Activated T-helper 17 cell treated with anti-CD3 and anti-CD28 coated beads, Interleukin-2, amount 50 U/mL, for 72 hours (primary cell): ENCODE measurements at regions not wholly inside any gene's neighbourhood (a gene's known extent, or its start where the extent isn't known, plus 50 kb on each side); places are given as distances from the start of the nearest gene placed in this dataset.
"Not testable (repeated sequence)": the region's sequence is repeated elsewhere in the genome, so short reads cannot be mapped to it uniquely, and the experiment has no call there.

Experiments
- ATAC-seq: fragments of 150-1000 bp; cut with Tn5 transposase; replicated peaks from 2 replicates; pipeline ENCODE4 v1.10.0; 2021; ENCODE audit warnings: mild to moderate bottlenecking, moderate library complexity
- H3K27ac Mint-ChIP-seq: one replicate; pipeline ENCODE4 v1.8.0; 2022; ENCODE audit warnings: mixed read lengths
- H3K27me3 Mint-ChIP-seq: one replicate; pipeline ENCODE4 v1.8.0; 2022; ENCODE audit warnings: mixed read lengths
- H3K36me3 Mint-ChIP-seq: one replicate; pipeline ENCODE4 v1.8.0; 2022; ENCODE audit warnings: low read depth, mild to moderate bottlenecking, mixed read lengths
- H3K4me1 Mint-ChIP-seq: one replicate; pipeline ENCODE4 v1.8.0; 2022; ENCODE audit warnings: mixed read lengths
- H3K4me3 Mint-ChIP-seq: one replicate; pipeline ENCODE4 v1.8.0; 2022; ENCODE audit warnings: mild to moderate bottlenecking, mixed read lengths
- H3K9me3 Mint-ChIP-seq: one replicate; pipeline ENCODE4 v1.8.0; 2022; ENCODE audit warnings: mixed read lengths

DNA sequence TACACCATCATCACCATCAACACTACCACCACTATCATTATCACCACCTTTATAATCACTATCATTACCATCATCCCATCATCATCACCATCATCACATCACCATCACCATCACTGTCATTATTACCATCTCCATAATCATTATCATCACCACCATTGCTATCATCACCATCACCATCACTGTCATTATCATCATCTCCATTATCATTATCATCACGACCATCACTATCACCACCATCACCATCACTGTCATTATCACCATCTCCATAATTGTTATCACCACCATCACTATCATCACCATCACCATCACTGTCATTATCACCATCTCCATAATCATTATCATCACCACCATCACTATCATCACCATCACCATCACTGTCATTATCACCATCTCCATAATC, 279.6 kb upstream of the HS6ST1 start:
- not testable (repeated sequence) for H3K27ac Mint-ChIP-seq, H3K9me3 Mint-ChIP-seq, H3K4me1 Mint-ChIP-seq, H3K27me3 Mint-ChIP-seq, ATAC-seq, H3K36me3 Mint-ChIP-seq, H3K4me3 Mint-ChIP-seq

GRCh38 chr2:128598862-128599441, 280.3 kb upstream of the HS6ST1 start:
- Mint-ChIP-seq H3K4me3 (no peak overlapping the region), H3K27ac (no peak overlapping the region), H3K36me3 (no peaks in the 10 kb centered on the region), H3K4me1 (no peaks in the 10 kb centered on the region), H3K9me3 (no peaks in the 10 kb centered on the region), H3K27me3 (no peaks in the 10 kb centered on the region)
- no peak for ATAC-seq

GRCh38 chr2:128599700-128600099, 281.0 kb upstream of the HS6ST1 start:
- H3K27me3 Mint-ChIP-seq, result no peaks in the 10 kb centered on the region
- no peaks in the 10 kb centered on the region for H3K9me3 Mint-ChIP-seq
- no peak overlapping the region for H3K4me3 Mint-ChIP-seq
- no peaks in the 10 kb centered on the region for H3K4me1 Mint-ChIP-seq
- ATAC-seq, result no peak
- no peaks in the 10 kb centered on the region for H3K36me3 Mint-ChIP-seq
- no peak overlapping the region for H3K27ac Mint-ChIP-seq

- Mint-ChIP-seq H3K36me3 (no peaks in the 10 kb centered on the region), H3K27me3 (no peaks in the 10 kb centered on the region), H3K4me1 (no peaks in the 10 kb centered on the region), H3K4me3 (no peak overlapping the region), H3K27ac (no peak overlapping the region), H3K9me3 (no peaks in the 10 kb centered on the region)
- no peak for ATAC-seq
Measured at GRCh38 chr2:128600581-128601297, 282.1 kb upstream of the HS6ST1 start.

GRCh38 chr2:128601298-128602037, 282.8 kb upstream of the HS6ST1 start:
- Mint-ChIP-seq H3K4me1 (no peaks in the 10 kb centered on the region), H3K36me3 (no peaks in the 10 kb centered on the region), H3K27ac (no peak overlapping the region), H3K27me3 (no peaks in the 10 kb centered on the region), H3K9me3 (no peaks in the 10 kb centered on the region), H3K4me3 (no peak overlapping the region)
- ATAC-seq, result no peak

DNA sequence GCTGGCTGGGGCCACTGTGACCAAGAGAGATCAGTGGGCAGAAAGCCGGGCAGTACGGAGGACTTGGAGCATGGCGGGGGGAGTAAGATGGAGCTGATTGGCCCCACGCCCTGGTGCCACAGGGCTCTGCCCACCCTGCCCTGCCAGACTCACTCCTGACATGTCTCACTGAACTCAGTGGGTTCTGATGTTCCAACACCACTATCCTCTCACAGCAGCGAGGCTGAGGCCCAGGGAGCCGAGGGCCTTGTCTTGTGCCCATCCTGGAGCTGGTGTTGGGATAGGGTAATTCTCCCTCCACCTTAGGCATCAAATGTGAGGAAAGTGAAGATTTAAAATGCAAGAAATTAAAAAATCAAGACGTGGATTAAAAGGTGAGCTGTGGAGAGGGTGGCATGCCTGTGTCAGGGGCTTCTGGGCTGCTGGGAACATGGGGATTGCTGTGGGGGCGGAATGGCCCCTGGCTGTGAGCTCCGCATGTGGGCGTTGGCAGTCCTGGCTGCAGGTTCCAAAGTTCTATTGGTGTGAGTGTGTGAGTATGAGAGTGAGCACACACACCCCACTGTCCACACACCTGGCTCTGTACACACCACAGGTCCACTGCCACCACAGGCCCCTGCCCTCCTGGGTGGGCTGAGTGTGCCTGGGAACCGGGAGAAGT, 283.5 kb upstream of the HS6ST1 start:
- Mint-ChIP-seq H3K27me3 (no peaks in the 10 kb centered on the region), H3K36me3 (no peaks in the 10 kb centered on the region), H3K4me1 (no peaks in the 10 kb centered on the region), H3K9me3 (no peaks in the 10 kb centered on the region), H3K4me3 (no peak overlapping the region), H3K27ac (no peak overlapping the region)
- ATAC-seq, result no peak

DNA sequence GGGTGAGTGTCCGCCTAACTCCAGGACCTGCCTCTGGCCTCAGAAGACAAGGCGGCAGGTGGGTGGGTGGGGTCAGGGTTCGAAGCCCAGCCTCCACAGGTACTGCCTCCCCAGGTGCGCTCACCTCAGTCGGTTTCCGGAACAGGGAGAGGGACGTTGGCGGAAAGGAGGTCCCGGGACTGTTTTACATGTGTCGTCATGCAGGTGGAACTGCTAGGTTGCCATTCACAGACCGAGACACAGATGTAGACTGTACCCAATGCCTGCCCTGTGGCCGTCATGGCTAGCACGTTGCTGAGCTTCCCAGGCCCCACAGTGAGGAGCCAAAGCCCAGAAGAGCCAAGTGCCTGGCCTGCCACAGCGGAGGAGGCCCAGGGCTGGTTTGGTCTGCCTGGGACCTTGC, 284.0 kb upstream of the HS6ST1 start:
- no peaks in the 10 kb centered on the region for H3K4me1 Mint-ChIP-seq
- no peaks in the 10 kb centered on the region for H3K36me3 Mint-ChIP-seq
- ATAC-seq, result no peak
- no peaks in the 10 kb centered on the region for H3K9me3 Mint-ChIP-seq
- no peak overlapping the region for H3K27ac Mint-ChIP-seq
- no peaks in the 10 kb centered on the region for H3K27me3 Mint-ChIP-seq
- no peak overlapping the region for H3K4me3 Mint-ChIP-seq

DNA sequence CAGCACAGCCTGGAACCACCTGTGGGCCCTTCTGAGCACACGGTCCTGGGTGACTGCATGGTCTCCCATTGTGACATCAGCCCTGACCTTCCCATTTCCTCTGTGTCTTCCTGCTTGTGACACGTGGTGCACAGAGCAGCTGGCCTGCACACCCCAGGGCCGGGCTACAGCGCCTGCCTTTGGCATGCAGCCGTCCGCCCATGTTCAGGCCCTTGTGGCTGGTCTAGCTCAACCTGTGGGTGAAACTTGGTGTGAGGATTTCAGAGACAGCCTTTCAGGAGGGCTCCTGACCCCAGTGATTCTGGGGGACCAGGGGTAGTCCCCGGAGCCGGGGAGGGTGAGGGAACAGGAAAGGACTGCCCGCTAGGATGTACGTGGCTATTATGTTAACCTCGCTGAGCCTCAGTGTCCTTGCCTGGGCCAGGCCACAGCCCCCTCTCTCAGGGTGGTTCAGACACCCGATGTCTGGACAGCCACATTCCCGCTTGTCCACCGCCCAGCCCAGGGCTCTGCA, 284.8 kb upstream of the HS6ST1 start:
- no peak overlapping the region for H3K27ac Mint-ChIP-seq
- no peak for ATAC-seq
- H3K36me3 Mint-ChIP-seq, result no peaks in the 10 kb centered on the region
- no peak overlapping the region for H3K4me3 Mint-ChIP-seq
- H3K9me3 Mint-ChIP-seq, result no peaks in the 10 kb centered on the region
- no peaks in the 10 kb centered on the region for H3K27me3 Mint-ChIP-seq
- H3K4me1 Mint-ChIP-seq, result no peaks in the 10 kb centered on the region

DNA sequence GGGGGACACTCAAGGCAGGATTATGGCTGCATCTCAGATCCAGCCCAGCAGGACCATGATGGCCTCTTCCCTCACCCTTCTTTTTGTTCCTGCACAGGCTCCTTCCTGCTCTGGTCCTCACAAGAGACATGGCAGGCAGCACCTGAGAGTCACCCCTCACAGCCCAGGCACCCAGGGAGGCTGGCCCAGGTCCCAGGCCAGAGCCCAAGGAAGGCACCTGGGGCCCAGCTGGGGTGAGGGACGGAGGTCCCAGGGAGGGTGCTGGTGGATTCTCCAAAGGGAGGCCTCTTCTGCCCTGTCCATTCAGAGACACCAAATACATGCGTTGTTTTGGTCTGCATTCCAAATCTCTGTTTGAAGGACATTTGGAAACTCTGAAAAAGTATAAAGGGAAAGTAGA, 285.4 kb upstream of the HS6ST1 start:
- Mint-ChIP-seq H3K27ac (no peak overlapping the region), H3K36me3 (no peaks in the 10 kb centered on the region), H3K4me1 (no peaks in the 10 kb centered on the region), H3K9me3 (no peaks in the 10 kb centered on the region), H3K4me3 (no peak overlapping the region), H3K27me3 (no peaks in the 10 kb centered on the region)
- ATAC-seq, result no peak

GRCh38 chr2:128604581-128604980, 285.9 kb upstream of the HS6ST1 start:
- not testable (repeated sequence) for ATAC-seq, H3K4me3 Mint-ChIP-seq, H3K36me3 Mint-ChIP-seq, H3K4me1 Mint-ChIP-seq, H3K9me3 Mint-ChIP-seq, H3K27me3 Mint-ChIP-seq, H3K27ac Mint-ChIP-seq

DNA sequence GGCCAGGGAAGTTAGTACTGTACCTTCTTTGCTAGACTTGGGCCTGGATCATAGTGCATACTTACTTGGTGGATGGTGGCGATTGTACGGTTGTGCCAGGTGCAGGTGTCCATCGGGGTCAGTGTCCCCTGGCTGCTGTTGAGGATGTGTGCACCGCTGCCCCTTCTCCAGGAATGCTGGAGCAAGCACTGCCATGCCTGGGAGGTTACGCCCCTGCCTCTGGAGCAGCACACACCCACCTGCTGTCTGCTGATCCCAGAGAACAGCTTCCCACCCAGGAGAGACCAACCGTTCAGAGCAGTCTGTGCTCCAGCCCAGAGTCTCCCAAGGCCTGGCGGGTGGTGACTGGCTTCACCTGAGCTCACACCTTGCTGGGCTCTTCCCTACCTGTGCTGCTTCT, 286.8 kb upstream of the HS6ST1 start:
- Mint-ChIP-seq H3K4me1 (no peaks in the 10 kb centered on the region), H3K9me3 (no peaks in the 10 kb centered on the region), H3K36me3 (no peaks in the 10 kb centered on the region), H3K4me3 (no peak overlapping the region), H3K27me3 (no peaks in the 10 kb centered on the region), H3K27ac (no peak overlapping the region)
- no peak for ATAC-seq

DNA sequence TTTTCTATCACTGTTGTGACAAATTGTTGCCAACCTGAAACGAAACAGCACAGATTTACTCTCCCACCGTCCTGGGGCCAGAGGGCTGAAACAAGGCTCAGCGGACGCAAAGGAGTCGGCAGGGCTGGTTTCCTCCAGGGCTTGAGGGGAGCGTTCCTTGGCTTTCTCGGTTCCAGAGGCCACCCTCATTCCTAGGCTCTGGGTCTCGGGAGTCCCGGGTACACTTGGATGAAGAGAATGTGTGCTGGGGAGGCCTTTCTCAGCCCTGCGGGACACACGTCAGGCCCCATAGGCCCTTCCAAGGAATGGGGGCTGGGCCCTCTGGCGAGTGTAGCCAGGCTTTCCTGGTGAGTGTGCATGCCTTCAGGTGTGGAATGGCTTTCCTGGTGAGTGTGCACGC, 287.3 kb upstream of the HS6ST1 start:
- no peak for ATAC-seq
- no peak overlapping the region for H3K4me3 Mint-ChIP-seq
- no peaks in the 10 kb centered on the region for H3K36me3 Mint-ChIP-seq
- no peaks in the 10 kb centered on the region for H3K9me3 Mint-ChIP-seq
- peaks cover 3% of the 10 kb centered on the region for H3K27me3 Mint-ChIP-seq
- no peaks in the 10 kb centered on the region for H3K4me1 Mint-ChIP-seq
- H3K27ac Mint-ChIP-seq, result no peak overlapping the region

DNA sequence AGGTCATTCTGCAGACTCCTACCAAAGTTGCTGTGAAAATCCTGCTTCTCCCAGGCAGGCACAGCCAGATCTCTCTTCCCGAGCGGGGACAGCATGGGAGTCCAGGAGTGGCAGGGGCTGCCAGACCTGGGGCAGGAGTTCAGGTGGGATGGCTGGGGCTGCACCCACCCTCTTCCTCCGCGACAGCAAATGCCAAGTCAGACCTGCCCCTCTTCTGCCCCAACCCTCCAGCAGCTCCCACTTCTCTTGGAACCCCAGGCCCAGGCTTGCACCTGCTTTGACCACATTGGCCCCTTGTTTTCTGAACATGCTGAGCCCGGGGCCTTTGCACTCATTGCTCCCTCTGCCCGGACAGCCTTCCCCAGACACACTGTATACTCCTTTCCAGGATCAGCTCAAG, 288.2 kb upstream of the HS6ST1 start:
- H3K4me1 Mint-ChIP-seq, result no peaks in the 10 kb centered on the region
- no peak overlapping the region for H3K27ac Mint-ChIP-seq
- H3K9me3 Mint-ChIP-seq, result no peaks in the 10 kb centered on the region
- ATAC-seq, result no peak
- no peak overlapping the region for H3K4me3 Mint-ChIP-seq
- H3K36me3 Mint-ChIP-seq, result no peaks in the 10 kb centered on the region
- peaks cover 3% of the 10 kb centered on the region for H3K27me3 Mint-ChIP-seq

DNA sequence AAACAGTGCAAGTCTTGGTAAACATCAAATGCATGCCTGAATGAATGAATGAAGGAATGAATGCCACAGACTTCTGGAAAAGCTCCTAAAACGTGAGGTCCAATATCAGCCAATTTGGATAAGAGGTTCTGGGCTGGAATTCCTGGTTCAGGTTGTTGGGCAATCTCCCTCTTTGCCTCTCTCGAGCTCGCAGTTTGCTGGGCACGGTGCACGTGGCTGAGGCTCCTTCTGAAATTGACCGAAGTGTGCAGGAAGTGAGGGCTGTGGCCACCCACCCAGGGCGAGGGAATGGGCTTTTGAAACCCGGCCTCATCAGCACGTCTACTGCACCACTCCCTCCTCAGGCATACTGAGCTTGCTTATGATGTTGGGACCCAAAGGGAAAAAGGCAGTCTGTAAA, 288.8 kb upstream of the HS6ST1 start:
- H3K27me3 Mint-ChIP-seq, result peaks cover 7% of the 10 kb centered on the region
- H3K27ac Mint-ChIP-seq, result no peak overlapping the region

More for the DNA sequence above, 288.8 kb upstream of the HS6ST1 start:
- no peaks in the 10 kb centered on the region for H3K9me3 Mint-ChIP-seq
- H3K4me1 Mint-ChIP-seq, result no peaks in the 10 kb centered on the region
- H3K36me3 Mint-ChIP-seq, result no peaks in the 10 kb centered on the region
- no peak overlapping the region for H3K4me3 Mint-ChIP-seq
- ATAC-seq, result no peak
